D721Med (cell line): ENCODE measurements at regions not wholly inside any gene's neighbourhood (a gene's known extent, or its start where the extent isn't known, plus 50 kb on each side); places are given as distances from the start of the nearest gene placed in this dataset.

ENCODE experiments used
- DNase-seq: peaks from one replicate; pipeline ENCODE4 v3.0.0; 2011; ENCODE audit warnings: low spot score; ENCODE audit not compliant: insufficient read length
- FAIRE-seq: peaks from 2 replicates; lab custom pipeline; 2011; peaks lifted over from hg19 to GRCh38; lab: Jason Lieb, UNC
- CTCF ChIP-seq: IDR thresholded peaks from 2 replicates; pipeline ENCODE4 v1.5.1; 2012; ENCODE audit warnings: mild to moderate bottlenecking, control low read depth; ENCODE audit not compliant: insufficient read depth; ENCODE audit errors: missing control alignments

GRCh38 chr2:129299756-129300155 lies 679.7 kb upstream of the RAB6C start:
- no peak for TF ChIP-seq CTCF
- FAIRE-seq, result no peak

DNA sequence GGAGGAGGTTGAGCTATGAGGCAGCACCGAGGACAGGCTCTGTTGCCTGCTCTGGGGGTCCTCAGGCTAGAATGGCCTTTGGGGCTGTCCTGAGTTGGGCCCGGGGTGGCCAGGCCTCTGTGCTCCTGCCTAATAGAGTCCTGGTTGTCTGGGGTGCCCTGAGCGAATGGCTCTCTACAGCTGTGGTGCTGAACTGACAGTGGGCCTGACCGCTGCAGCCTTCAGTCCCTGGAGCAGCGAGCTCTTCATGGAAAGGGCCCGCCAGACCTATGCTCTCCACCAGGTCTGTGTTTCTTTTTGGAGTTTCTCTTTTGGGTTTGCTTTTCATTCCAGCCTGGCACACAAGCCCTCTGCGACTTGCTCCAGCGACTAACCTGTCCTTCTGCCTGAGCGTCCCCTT lies 679.0 kb upstream of the RAB6C start:
- FAIRE-seq (no peak), DNase-seq (no peak)
- no peak for TF ChIP-seq CTCF

More at GRCh38 chr2:129299756-129300155, 679.7 kb upstream of the RAB6C start:
- no peak for DNase-seq

GRCh38 chr2:129301431-129301913 lies 678.0 kb upstream of the RAB6C start:
- no peak for DNase-seq
- FAIRE-seq, result no peak
- no peak for TF ChIP-seq CTCF

DNA sequence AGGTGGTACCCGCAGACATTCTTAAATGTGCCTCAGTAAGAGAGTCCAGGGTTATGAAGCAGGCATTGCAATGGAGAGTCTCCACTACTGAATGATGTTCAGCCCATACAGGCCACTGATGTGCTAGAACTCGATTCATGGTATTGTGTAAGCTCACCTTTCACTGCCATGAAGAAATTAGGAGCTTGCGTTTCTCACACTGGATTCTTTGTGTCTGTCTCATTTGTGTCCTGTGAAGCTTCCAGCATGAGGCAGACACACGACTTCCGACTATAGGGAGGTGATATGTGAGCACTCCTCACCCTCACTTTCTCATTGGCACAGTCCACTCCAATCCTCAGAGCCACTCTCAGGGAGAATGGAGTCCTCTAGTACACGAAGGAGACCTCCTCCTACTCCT lies 677.4 kb upstream of the RAB6C start:
- no peak for TF ChIP-seq CTCF
- DNase-seq (no peak), FAIRE-seq (no peak)

DNA sequence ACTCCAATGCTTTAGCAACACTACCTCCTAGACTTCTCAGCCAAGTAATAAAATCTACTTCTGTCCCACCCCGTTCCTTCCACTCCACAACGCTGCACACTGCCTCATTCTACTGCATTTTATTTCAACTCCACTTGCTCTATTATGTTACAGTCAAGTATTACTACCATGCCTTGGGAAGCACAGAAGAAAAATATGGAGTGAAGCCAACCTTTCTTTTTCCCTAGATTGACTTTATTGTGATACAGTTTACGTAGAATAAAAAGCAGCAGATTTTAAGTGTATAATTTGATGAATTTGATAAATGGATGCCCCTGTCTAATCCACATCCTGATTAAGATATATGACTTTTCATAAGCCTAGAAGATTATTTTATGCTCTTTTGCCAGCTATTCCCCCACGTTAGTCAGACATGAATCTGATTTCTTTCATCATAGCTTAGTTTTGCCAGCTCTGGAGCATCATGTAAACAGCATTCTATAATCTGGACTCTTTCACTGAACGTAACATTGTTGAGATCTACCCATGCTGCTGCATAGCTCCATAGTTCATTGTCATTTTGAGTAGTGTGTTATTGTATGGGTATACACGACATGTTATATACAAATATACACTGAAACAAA lies 676.8 kb upstream of the RAB6C start:
- FAIRE-seq (no peak), DNase-seq (no peak)
- no peak for TF ChIP-seq CTCF

GRCh38 chr2:129314120-129314519 lies 665.3 kb upstream of the RAB6C start:
- DNase-seq, result no peak
- FAIRE-seq, result no peak
- TF ChIP-seq CTCF, result no peak
